Stimulated activated naive CD4-positive, alpha-beta T cell (primary cell): ENCODE measurements at regions not wholly inside any gene's neighbourhood (a gene's known extent, or its start where the extent isn't known, plus 50 kb on each side); places are given as distances from the start of the nearest gene placed in this dataset.
A peak's percentile ranks its signal among the peaks of the same experiment; 100 is the strongest.

Experiments used
- DNase-seq, 6 experiments: peaks; one replicate each; lab custom pipeline; 2025; lab: John Stamatoyannopoulos, UW

DNA sequence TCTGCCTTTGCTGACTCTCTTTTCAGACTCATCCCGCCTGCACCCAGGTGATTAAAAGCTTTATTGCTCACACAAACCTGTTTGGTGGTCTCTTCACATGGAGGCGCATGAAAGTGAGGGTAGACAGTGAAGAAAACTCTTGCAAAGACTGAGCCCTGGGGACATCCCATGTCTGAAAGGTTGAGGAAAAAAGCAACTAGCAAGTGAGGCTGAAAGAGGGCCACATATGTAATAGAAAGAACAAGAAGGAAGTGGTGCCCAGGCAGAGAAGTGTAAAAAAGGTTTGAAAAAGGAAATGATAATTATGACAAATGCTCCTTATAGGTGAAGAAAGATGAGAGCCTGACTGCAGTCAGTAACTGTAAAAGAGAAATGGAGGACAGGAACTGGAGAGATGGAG, 115.9 kb upstream of the NEK7 start:
- no peak for DNase-seq

- DNase-seq, result no peak
These were observed 114.6 kb upstream of the NEK7 start for GRCh38 chr1:198042168-198042567.

DNA sequence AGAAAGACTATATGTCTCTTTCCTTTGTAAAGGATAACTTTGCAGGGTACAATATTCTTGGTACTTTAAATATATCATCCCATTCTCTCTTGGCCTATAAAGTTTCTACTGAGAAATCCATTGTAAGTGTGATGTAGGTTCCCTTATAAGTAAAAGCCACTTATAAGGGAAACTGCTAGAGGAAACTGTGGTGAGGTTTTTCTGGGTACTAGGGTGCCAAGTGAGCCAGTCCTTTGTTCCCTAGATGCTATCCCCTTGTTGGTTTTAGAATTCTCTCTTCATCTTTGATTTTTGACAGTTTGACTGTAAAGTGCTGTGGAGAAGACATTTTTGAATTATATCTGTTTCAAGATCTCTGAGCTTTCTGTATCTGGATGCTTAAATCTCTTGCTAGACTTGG, 108.9 kb upstream of the NEK7 start:
- DNase-seq, result peak in 2 of 6 experiments; percentile 11 to 23

GRCh38 chr1:198054510-198054909, 102.3 kb upstream of the NEK7 start:
- no peak for DNase-seq

- DNase-seq, result no peak
These were observed 100.5 kb upstream of the NEK7 start for GRCh38 chr1:198056255-198056654.

DNA sequence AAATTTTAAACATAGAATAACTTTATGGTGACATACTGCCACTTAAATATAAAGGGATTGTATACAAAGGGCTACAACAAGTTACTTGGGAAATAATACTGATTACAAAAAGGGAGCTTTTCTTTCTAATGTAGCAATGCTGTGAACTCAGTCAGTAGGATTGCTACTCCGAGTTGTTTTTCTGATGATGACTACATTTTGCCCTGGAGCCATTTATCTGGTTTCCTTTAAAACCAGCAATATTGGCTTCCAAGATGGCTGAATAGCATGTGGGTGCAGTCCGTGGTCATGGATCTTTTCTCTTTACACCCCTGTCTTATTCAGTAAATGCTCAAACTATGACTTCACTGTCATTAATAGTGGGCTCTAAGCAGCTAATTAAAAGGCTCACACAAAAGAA, 92.6 kb upstream of the NEK7 start:
- no peak for DNase-seq

DNA sequence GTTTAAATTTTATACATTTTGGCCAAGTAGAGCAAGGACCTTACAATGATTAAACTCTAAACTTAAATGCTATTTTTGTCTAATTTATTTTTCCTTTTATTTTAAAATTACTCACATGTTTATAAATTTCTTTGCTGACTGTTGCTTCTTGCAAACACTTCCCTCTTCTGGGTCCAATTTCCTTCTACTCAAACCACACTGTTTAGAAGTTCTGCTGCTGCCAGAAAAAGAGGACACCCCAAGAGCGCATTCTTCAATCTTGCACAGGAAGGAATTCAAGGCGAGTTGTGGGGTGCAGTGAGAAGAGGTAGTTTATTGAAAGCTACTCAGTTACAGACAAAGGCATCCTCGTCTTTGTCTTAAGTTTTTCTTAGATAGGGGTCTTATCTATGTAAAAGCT, 88.5 kb upstream of the NEK7 start:
- no peak for DNase-seq

- no peak for DNase-seq
These were observed 84.6 kb upstream of the NEK7 start for GRCh38 chr1:198072177-198072576.

DNA sequence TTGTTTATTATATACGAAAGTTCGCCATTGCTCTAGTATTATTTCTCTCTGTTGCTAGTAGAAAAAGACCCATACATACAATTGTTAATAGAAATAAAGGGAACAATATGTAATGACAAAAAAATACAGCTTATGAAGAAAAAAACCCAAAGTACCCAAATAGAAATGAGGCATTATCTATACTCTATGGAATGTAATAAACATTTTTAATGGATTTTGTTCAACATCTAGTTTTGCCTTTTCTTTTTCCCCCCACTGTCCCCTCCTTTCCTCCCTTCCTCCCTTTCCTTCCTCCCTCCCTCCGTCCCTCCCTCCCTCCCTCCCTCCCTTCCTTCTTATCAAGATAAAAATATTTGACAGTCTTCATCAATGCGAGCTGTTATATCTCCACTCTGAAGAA, 81.5 kb upstream of the NEK7 start:
- no peak for DNase-seq

DNA sequence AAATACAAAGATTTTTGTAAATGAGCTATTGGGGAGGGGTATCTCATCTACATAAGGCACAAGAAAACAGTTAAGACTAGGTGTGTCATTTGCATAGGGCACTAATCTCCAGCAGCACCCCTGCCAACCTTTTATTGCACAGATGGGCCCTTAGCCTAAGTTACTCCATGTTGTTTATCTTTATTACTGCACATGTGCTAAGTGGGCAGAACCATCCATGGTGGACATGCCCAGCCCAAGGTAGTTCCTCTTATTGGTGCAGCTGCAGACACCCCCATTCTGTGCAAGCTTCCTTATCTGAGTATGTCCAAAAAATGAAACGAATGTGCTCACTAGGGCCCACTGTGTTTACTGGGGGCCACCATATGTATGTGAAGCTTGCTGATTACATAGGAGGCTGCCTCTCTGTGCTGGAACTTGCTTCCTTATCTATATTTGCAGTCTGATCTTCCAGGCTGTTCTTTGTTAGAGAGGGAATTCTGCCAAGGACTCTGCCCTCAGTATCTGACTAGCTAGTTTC, 77.3 kb upstream of the NEK7 start:
- DNase-seq, result no peak

DNA sequence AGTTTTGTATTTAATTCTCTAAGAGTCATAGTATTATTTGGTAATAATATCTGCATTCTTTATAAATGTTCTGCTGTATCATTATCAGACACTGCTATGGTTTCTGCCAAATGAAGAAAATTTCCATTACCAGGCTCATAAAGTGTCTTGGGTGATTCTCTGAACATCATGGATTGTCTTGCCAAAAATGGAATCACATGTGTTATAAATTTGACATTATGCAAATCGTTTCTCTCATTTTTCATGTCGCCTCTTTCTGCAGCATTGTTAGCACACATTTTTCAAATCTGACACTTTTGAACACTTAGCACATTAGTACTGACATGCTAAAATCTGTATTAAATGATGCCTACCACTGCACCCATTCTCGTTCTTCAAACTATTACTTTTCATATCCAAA, 74.2 kb upstream of the NEK7 start:
- DNase-seq, result no peak

- DNase-seq, result no peak
These were observed 73.2 kb upstream of the NEK7 start for GRCh38 chr1:198083549-198083948.

DNA sequence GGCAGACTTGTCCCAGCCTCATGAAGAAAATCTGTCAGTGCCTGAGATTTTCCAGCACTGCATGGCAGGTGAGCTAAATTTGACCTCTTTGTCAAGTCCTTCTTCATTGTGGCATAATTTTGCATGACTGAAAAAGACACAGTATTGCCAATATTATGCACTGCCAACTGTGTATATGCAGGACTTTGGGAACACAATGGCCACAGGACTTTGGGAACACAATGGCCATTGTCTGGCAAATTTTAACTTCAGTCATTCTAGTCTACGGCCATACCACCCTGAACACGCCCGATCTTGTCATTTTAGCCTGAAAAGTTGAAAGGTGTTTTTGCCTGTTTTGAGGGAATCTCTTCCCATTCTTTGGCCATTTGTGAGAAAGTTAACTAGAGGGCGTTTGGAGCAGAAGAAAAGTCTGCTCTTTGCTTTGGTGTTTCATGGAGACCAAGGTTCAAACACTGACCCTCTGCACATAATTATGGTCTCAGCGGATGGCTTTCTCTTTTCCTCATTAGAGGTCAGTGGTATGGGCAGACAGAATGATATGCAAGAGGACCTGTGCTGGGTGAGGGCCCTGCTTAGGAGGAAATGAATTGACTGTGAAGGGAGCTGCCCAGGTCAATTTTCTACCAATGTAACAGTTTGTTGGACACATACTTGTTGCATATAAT, 72.4 kb upstream of the NEK7 start:
- DNase-seq, result no peak

DNA sequence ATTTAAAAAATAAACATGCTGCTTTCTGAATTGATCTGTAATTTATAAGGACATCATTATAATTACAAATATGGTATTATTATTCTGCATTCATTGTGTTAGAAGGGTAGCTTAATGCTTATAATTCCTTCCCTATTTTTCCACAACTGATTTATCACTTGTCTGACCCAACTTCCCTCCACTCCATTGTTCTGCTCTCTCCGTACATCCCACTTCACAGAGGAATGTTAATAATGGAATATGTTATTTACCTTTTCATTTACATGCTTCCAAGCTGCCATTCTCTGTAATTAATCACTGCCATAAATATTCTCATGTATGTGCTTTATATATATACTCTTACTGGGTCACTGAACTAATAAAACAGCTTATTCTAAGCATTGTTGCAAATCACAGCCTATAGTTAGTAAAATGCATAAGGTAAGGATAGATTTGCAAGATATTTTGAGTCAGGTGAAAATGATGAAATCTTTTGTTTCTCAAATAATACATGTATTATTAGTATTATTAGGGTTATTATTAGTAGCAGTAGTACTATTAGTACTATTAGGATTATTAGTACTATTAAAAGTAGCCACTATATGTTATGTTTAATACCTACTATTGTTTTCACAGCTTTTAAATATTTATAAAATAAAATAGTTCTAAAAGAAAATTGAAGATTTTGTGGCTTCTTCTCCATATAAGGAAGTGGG, 70.6 kb upstream of the NEK7 start:
- DNase-seq, result no peak

DNA sequence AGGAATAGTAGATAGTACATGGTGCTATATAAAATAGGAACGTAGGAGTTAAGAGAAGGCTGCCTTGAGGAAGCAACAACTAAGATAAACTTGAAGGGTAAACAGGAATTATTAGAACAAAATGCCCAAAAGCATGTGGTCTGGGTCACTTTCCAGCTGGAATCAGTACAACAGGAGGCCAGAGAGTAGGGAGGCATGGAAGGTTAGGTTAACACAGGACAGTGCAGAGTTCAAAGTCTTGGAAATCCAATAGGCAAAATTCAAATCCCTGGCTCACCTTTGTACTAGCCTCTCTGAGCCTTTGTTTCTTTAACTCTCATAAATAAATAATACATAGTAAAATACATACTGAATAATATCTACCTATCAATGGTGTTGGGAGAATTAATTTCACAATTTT, 69.0 kb upstream of the NEK7 start:
- DNase-seq, result no peak

DNA sequence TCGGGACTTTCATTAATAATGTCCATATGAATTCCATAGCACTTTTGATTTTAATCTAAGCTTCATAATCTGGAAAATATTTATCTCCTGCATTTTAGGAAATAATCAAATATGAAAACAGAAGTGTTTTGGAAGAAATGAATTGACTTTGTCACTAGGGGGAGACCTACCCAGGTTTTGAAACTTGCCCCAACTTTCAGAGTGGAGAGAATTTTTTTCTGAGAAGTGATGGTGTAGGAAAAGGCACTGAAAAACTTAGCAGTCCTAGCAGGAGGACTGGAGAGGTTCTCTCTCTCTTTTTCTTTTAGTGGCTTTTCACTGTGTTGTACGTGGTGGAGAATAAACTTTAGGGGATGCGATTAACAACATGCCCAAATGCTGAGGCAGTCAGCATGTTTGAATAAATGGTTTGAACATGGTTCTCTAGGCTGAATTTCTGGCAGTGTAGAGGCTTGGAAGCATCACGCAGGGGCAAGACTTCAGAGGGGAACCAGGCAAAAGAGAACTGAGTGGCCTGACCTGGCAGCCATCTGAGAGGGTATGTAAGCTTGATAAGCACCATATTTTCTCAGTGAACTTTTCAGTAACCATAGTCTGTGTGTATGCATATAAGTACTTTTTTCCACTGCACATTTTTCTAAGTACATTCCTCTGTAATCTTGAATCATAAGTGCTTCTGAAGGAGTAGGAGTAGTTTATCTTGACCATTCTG, 68.3 kb upstream of the NEK7 start:
- peak in 2 of 6 experiments; percentile 27 to 55 for DNase-seq

DNA sequence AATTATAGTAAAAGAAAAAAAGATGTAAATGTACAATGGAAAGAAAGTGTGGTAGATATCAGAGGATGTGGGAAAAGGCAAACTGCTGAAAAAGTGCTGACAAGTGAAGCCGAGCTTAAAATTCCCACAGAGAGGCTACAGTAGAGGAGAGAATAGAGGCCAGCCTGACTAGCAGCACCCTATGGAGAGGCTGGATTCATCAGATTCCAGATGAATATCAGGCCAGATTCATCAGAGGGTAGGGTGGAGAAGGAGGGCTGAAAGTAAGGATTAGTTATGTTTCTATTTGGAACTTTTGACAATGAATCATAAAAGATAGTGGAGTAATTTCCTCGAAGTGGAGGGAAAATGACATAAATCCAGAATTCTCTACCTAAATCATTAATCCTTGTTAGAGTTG, 60.4 kb upstream of the NEK7 start:
- DNase-seq, result no peak

DNA sequence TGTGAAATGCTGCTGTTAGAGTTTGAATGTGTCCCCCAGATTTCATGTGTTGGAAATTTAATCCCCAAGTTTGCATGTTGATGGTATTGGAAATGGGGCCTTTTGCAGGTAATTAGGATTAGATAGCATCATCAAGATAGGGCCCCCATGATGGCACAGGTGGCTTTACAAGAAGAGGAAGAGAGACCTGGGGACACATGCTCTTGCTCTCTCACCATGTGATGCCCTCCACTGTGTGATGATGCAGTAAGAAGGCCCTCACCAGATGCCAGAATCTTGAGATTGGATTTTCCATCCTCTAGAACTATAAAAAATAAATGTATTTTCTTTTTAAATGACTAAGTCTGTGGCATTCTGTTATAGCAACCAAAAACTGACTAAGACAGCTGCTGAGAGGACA, 57.0 kb upstream of the NEK7 start:
- no peak for DNase-seq

GRCh38 chr1:198101716-198102453, 54.9 kb upstream of the NEK7 start:
- DNase-seq, result no peak

DNA sequence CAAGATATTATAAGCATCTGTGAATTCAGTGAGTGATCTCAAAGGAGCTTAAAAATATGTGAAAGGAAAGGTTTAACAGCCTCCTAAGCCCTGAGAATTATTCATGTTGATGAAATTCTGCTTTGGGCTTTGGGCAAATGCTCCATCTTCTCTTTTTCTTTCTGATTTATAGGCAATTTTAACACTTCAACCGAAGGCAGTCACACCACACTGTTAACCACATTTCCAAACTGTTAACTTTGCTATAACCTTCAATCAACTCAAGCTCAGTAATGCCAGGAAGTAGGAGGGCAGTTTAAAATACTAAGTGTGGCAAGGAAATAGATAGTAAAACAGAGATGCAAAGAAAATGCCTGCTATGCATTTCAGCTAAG, 54.4 kb upstream of the NEK7 start:
- DNase-seq, result peak in 2 of 6 experiments; percentile 17 to 28

DNA sequence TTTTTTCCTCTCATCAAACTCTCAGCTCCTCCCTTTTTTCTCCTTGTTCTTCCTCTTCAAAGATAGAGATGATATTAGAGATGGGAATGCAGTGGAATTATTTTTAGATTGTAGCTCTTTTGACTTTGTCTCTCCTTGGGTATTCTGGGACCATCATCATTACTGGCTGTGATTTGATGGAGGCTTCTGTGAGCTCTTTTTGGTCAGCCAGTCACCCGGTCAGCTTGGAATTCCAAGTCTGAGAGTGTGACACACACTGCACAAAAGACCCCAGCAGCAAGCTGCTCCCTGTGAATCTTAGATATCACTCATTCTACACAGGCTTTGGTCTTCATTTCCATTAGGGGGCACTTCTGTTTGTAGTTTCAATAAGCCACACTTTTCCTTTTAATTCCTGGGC, 51.6 kb upstream of the NEK7 start:
- no peak for DNase-seq

GRCh38 chr1:198106011-198106410, 50.8 kb upstream of the NEK7 start:
- DNase-seq, result no peak
